Smooth muscle cell (in vitro differentiated cells): ENCODE measurements at regions not wholly inside any gene's neighbourhood (a gene's known extent, or its start where the extent isn't known, plus 50 kb on each side); places are given as distances from the start of the nearest gene placed in this dataset.

Source experiments
- DNase-seq: peaks from one replicate; lab custom pipeline; 2025; ENCODE audit not compliant: unreplicated experiment; lab: John Stamatoyannopoulos, UW
- H2AFZ ChIP-seq: fragments of 200-600 bp; sonication (generic); 2 replicates; pipeline ENCODE4 v1.6.0; 2016; ENCODE audit warnings: antibody characterized with exemption, low read depth, mild to moderate bottlenecking
- H3F3A ChIP-seq: fragments of 200-600 bp; sonication (generic); 2 replicates; pipeline ENCODE4 v1.6.0; 2017; ENCODE audit warnings: antibody characterized with exemption, low read depth
- H3K27ac ChIP-seq: fragments of 200-600 bp; sonication (generic); 2 replicates; pipeline ENCODE4 v1.5.1; 2016; ENCODE audit warnings: low read depth, mild to moderate bottlenecking
- H3K27me3 ChIP-seq: fragments of 200-600 bp; sonication (generic); 2 replicates; pipeline ENCODE4 v1.6.1; 2016; ENCODE audit warnings: low read depth, mild to moderate bottlenecking
- H3K36me3 ChIP-seq: fragments of 200-600 bp; sonication (generic); 2 replicates; pipeline ENCODE4 v1.5.1; 2016; ENCODE audit warnings: low read depth
- H3K4me1 ChIP-seq: fragments of 200-600 bp; sonication (generic); 2 replicates; pipeline ENCODE4 v1.5.1; 2016; ENCODE audit warnings: low read depth
- H3K4me2 ChIP-seq: fragments of 200-600 bp; sonication (generic); 2 replicates; pipeline ENCODE4 v1.6.0; 2016; ENCODE audit warnings: mild to moderate bottlenecking
- H3K4me3 ChIP-seq: fragments of 200-600 bp; sonication (generic); 2 replicates; pipeline ENCODE4 v1.5.1; 2016; ENCODE audit warnings: mild to moderate bottlenecking
- H3K79me2 ChIP-seq: fragments of 200-600 bp; sonication (generic); 2 replicates; pipeline ENCODE4 v1.6.0; 2016; ENCODE audit warnings: low read depth, mild to moderate bottlenecking
- H3K9ac ChIP-seq: fragments of 200-600 bp; sonication (generic); 2 replicates; pipeline ENCODE4 v1.6.0; 2016; ENCODE audit warnings: low read depth
- H3K9me3 ChIP-seq: fragments of 200-600 bp; sonication (generic); replicated peaks from 2 replicates; pipeline ENCODE4 v1.5.1; 2016; ENCODE audit warnings: low read depth
- H4K20me1 ChIP-seq: fragments of 200-600 bp; sonication (generic); 2 replicates; pipeline ENCODE4 v1.6.0; 2016; ENCODE audit warnings: low read depth
- WGBS: methylation state at CpG from one replicate; pipeline ENCODE4 v1.1.7; 2016; ENCODE audit warnings: low lambda C conversion rate; 5-methylcytosine and 5-hydroxymethylcytosine counted together
- TF ChIP-seq, protein P1 (sequence below): fragments of 200-600 bp; sonication (generic); IDR thresholded peaks from 2 replicates; pipeline ENCODE4 v1.5.1; 2017; ENCODE audit warnings: borderline replicate concordance, mild to moderate bottlenecking, antibody characterized with exemption; ENCODE audit not compliant: insufficient read depth, poor library complexity, severe bottlenecking

DNA sequence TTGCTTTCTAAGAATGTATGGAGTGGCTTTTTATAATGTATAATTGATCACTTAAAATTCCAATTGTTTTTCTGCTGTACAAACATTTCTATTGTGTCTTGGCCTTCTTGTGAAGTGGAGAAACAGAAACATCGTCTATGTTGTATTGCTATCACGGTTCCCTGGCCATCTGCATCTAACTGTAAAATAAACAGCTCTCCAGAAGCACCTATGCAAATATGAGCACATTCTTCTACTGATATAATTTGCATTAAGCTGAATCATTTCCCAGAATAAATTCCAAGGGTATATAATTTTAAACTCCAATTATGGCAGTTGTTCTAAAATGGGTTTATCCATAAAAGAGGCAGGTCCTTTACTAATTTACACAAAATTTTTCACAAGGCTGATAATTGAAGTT is 261.6 kb upstream of the STS start:
- Histone ChIP-seq H3K9ac (no peak overlapping the region), H4K20me1 (no peaks in the 10 kb centered on the region), H3K4me3 (no peak overlapping the region), H3K4me2 (no peak overlapping the region), H3K9me3 (no peaks in the 10 kb centered on the region), H3K79me2 (no peaks in the 10 kb centered on the region), H2AFZ (no peak overlapping the region), H3K27me3 (no peaks in the 10 kb centered on the region), H3K36me3 (no peaks in the 10 kb centered on the region), H3K4me1 (no peaks in the 10 kb centered on the region), H3F3A (no peaks in the 10 kb centered on the region), H3K27ac (no peak overlapping the region)
- DNase-seq = no peak
- 71% methylated on average over 2 of the region's 2 CpGs for WGBS
- TF ChIP-seq, protein P1, sequence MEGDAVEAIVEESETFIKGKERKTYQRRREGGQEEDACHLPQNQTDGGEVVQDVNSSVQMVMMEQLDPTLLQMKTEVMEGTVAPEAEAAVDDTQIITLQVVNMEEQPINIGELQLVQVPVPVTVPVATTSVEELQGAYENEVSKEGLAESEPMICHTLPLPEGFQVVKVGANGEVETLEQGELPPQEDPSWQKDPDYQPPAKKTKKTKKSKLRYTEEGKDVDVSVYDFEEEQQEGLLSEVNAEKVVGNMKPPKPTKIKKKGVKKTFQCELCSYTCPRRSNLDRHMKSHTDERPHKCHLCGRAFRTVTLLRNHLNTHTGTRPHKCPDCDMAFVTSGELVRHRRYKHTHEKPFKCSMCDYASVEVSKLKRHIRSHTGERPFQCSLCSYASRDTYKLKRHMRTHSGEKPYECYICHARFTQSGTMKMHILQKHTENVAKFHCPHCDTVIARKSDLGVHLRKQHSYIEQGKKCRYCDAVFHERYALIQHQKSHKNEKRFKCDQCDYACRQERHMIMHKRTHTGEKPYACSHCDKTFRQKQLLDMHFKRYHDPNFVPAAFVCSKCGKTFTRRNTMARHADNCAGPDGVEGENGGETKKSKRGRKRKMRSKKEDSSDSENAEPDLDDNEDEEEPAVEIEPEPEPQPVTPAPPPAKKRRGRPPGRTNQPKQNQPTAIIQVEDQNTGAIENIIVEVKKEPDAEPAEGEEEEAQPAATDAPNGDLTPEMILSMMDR = no peak

DNA sequence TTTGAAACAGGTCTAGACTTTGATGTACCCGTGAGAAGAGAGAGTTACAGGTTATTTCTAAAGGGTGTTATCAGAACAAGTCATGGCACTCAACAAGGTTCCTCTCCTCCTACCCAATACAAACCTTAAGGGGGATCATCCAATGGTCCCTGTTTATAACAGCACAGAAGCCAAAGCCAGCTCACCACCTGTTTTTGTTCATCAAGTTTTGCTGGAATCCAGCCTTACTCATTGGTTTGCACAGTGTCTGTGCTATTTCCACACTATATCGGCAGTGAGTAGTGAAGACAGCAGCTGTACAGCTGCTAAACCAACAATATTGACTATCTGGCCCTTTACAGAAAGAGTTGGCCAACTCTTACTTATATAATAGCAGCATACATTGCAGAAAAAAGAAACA is 262.1 kb upstream of the STS start:
- H2AFZ ChIP-seq = no peak overlapping the region
- no peaks in the 10 kb centered on the region for H3K79me2 ChIP-seq
- no peak overlapping the region for H3K4me2 ChIP-seq
- no peaks in the 10 kb centered on the region for H3K27me3 ChIP-seq
- TF ChIP-seq, protein P1 = no peak
- H3K4me3 ChIP-seq = no peak overlapping the region
- no peaks in the 10 kb centered on the region for H3K9me3 ChIP-seq
- no peaks in the 10 kb centered on the region for H3K4me1 ChIP-seq
- no peak overlapping the region for H3K9ac ChIP-seq
- H3K36me3 ChIP-seq = no peaks in the 10 kb centered on the region
- H4K20me1 ChIP-seq = no peaks in the 10 kb centered on the region
- WGBS = 72% methylated on average over 2 of the region's 2 CpGs
- H3K27ac ChIP-seq = no peak overlapping the region
- no peak for DNase-seq
- no peaks in the 10 kb centered on the region for H3F3A ChIP-seq

DNA sequence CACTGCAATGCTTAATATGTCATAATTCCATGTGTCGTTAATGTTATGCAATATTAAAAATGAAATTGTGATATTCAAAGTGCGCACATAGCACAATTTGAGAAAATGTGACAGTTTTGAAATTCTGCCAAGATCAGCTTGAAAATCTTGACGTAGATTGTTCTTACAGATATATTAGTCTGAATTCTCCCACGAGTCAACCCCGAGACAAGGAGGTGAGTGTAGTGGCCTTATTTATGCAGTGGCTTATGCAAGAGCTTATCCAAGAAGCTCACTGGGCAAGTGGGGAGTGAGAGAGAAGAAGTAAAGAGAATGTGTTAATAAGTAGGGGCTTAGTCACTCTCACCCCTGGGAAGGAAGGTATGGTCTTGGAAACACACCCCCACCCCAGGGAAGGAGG is 286.1 kb upstream of the STS start:
- Histone ChIP-seq H3K79me2 (no peaks in the 10 kb centered on the region), H3F3A (no peaks in the 10 kb centered on the region), H3K36me3 (no peaks in the 10 kb centered on the region), H3K4me2 (no peak overlapping the region), H3K9ac (no peak overlapping the region), H4K20me1 (no peaks in the 10 kb centered on the region), H3K9me3 (no peaks in the 10 kb centered on the region), H3K4me1 (no peaks in the 10 kb centered on the region), H2AFZ (no peak overlapping the region), H3K27me3 (no peaks in the 10 kb centered on the region), H3K27ac (no peak overlapping the region), H3K4me3 (no peak overlapping the region)
- WGBS = 79% methylated on average over 5 of the region's 5 CpGs
- no peak for DNase-seq
- TF ChIP-seq, protein P1 = no peak

DNA sequence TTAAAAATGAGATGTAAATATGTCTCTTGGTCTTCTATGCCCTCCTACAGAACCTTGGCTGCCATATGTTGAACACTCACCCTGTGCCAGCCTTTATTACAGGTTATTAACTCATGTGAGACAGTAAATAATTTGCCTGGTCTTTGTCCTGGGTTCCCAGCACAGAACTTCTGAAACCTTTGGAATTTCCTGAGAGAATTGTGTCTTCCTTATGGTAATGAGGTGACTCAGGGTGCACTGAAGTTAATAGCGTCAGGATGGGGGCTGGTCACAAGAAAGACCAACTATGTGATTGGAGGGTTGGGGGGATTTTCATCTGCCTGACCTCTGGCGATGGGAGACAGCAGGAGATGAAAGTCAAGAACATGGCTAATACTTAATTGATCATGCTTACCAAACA is 289.8 kb upstream of the STS start:
- H3K27ac ChIP-seq = no peak overlapping the region
- H3K9me3 ChIP-seq = no peaks in the 10 kb centered on the region
- H4K20me1 ChIP-seq = no peaks in the 10 kb centered on the region
- H3K4me1 ChIP-seq = no peaks in the 10 kb centered on the region
- H3K27me3 ChIP-seq = no peaks in the 10 kb centered on the region
- no peak overlapping the region for H3K4me2 ChIP-seq
- H3K4me3 ChIP-seq = no peak overlapping the region
- TF ChIP-seq, protein P1 = no peak
- 58% methylated on average over 2 of the region's 2 CpGs for WGBS
- no peak for DNase-seq
- no peaks in the 10 kb centered on the region for H3K36me3 ChIP-seq
- H3K9ac ChIP-seq = no peak overlapping the region
- H3K79me2 ChIP-seq = no peaks in the 10 kb centered on the region
- no peaks in the 10 kb centered on the region for H3F3A ChIP-seq
- H2AFZ ChIP-seq = no peak overlapping the region
